GM12872 (cell line): ENCODE measurements at regions not wholly inside any gene's neighbourhood (a gene's known extent, or its start where the extent isn't known, plus 50 kb on each side); places are given as distances from the start of the nearest gene placed in this dataset.

Experiments used
- TF ChIP-seq, protein P1 (sequence below): IDR thresholded peaks from 3 replicates; pipeline ENCODE4 v1.5.1; 2011; ENCODE audit warnings: low read depth, mild to moderate bottlenecking, low read length, moderate library complexity; ENCODE audit not compliant: insufficient read depth

DNA sequence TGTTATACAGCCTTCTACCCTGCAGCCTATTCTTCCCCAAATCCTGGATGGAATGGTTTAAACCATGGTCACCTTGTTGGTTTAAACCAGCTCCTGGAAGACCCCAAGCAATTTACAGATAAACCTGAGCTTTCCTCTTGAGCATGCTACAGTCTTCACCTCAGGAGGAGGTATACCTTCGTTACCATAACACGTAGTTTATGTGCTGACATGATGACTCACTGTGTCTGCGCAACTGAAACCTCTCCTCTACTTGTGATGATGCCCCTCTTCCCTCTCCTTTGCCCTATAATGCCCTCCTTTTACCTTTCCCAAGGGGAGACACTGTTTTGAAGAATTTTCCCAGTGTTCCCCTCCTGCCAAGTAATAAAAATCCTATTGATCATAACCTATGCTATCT is 457.3 kb upstream of the RGS18 start:
- TF ChIP-seq, protein P1, sequence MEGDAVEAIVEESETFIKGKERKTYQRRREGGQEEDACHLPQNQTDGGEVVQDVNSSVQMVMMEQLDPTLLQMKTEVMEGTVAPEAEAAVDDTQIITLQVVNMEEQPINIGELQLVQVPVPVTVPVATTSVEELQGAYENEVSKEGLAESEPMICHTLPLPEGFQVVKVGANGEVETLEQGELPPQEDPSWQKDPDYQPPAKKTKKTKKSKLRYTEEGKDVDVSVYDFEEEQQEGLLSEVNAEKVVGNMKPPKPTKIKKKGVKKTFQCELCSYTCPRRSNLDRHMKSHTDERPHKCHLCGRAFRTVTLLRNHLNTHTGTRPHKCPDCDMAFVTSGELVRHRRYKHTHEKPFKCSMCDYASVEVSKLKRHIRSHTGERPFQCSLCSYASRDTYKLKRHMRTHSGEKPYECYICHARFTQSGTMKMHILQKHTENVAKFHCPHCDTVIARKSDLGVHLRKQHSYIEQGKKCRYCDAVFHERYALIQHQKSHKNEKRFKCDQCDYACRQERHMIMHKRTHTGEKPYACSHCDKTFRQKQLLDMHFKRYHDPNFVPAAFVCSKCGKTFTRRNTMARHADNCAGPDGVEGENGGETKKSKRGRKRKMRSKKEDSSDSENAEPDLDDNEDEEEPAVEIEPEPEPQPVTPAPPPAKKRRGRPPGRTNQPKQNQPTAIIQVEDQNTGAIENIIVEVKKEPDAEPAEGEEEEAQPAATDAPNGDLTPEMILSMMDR = no peak

DNA sequence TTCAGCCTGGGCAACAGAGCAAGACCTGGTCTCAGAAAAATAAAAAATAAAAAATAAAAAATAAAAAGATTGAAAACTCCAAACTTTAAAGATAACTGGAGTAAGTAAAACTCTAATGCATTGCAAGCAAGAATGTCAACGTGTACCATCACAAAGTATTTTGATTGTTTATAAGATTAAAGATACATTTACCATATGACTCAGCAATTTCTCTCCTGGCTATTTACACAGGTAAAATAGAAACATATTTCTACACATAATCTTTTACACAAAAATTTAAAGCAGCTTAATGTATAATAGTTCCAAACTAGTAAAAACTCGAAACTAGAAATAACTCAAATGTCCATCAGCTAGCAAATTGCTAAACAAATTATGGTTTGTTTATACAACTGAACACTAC is 456.1 kb upstream of the RGS18 start:
- TF ChIP-seq, protein P1 = no peak

DNA sequence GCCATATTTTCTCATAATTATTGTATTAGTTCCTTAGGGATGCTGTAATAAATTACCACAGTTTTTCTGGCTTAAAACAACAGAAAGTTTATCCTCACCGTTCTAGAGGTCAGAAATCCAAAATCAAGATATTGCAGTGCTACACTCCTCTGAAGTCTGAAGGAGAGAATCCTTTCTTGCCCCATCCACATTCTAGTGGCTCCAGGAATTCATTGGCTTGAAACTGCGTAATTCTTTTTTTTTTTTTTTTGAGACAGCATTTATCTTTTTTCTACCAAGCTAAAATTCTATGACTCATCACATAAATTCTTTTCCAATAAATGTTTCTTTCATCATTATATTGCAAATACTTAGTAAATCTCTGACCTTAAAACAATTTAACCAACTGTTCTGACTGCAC is 451.0 kb upstream of the RGS18 start:
- TF ChIP-seq, protein P1 = no peak

DNA sequence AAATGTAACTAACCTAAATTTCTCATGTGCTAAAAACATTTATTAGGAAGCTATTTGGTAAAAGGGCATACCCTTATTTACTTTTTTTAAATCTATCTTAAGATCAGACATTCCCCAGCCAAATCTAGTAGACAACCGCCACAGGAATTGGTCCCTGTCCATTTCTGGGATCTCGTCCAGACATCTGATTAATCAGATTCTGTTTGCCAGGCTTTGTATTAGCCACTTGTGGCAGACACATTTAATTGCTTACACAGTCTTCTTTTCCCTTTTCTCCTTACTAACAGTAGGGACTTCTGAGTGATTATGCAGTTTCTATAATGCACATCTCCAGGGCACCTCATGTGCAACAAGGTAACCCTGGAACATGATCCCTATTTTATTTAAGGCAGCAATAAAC is 449.0 kb upstream of the RGS18 start:
- TF ChIP-seq, protein P1 = no peak

DNA sequence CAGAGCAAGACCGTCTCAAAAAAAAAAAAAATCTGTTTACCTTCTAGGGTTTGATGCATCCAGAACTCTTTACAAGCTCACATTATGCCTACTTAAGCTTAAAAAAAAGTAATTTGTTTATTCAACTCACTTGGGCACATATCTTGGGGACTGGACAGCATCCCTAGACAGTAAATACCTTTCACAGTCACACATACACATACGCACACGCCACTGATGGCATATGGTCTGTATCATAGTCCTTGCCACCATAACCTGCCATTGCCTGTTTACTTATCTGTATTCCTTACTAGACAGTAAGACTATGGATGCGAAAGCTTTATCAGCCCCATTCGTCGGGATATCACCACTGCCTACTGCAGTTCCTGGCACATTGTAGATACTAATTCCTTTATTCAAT is 446.3 kb upstream of the RGS18 start:
- TF ChIP-seq, protein P1 = no peak

DNA sequence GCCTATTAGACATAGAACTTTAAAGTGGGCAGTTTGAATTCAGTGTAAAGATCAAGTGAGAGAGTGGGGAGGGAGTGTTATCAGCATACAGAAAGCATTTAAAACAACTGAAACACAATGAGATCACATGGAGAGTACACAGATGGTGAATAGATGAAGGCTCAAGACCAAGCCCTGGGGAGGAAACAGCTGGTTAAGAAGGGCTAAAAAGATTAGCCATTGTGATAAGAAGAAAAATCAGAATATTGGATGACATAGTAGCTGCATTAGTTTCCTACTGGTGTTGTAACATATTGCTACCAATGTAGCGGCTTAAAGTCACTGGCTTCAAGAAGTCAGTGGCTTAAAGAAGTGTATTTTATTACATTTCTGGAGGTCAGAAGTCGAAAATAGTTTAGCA is 443.4 kb upstream of the RGS18 start:
- TF ChIP-seq, protein P1 = no peak

DNA sequence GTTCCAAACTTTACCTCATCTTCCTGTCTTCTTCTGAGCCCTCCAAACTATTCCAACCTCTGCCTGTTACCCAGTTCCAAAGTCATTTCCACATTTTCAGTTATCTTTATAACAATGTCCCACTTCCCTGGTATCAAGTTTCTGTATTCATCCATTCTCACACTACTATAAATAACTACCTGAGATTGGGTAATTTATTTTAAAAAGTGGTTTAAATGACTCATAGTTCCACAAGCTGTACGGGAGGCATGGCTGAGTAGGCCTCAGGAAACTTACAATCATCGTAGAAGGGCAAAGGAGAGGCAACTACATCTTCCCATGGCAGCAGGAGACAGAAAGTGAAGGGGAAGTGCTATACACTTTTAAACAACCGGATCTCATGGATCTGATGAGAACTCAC is 428.5 kb upstream of the RGS18 start:
- TF ChIP-seq, protein P1 = no peak

DNA sequence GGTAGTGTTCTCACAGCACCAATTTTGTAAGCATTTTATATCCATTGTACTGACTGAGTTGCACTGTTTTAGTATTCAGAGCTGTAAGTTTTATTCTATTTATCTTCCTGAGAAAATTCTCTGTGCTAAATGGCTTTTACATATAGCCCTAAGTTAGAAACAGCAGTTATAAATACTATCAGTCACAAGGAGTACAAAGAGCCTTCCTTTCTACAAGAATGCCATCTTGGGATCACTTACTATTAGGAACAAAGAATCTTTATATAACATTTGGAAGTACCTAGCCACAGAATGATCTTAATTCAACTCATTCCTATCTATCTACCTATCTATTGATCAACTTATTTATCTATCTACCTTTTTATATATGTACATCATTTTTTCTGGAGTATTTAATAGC is 423.9 kb upstream of the RGS18 start:
- TF ChIP-seq, protein P1 = no peak
